C4-2B (cell line): ENCODE measurements at regions not wholly inside any gene's neighbourhood (a gene's known extent, or its start where the extent isn't known, plus 50 kb on each side); places are given as distances from the start of the nearest gene placed in this dataset.
"Not testable (repeated sequence)": the region's sequence is repeated elsewhere in the genome, so short reads cannot be mapped to it uniquely, and the experiment has no call there.

Experiments
- H3K27ac ChIP-seq: fragments of 450-650 bp; 2 replicates; pipeline ENCODE4 v1.5.1; 2017
- CTCF ChIP-seq: fragments of 450-650 bp; conservative IDR thresholded peaks from 2 replicates; pipeline ENCODE4 v1.5.1; 2017; ENCODE audit warnings: mild to moderate bottlenecking
- ZFX ChIP-seq: fragments of 450-650 bp; IDR thresholded peaks from 2 replicates; pipeline ENCODE4 v1.6.1; 2017

- no peak overlapping the region for H3K27ac ChIP-seq
Measured at GRCh38 chr20:36082315-36082915, 72.1 kb upstream of the EPB41L1 start.

GRCh38 chr20:36083200-36083599 lies 71.3 kb upstream of the EPB41L1 start:
- not testable (repeated sequence) for H3K27ac ChIP-seq

More at GRCh38 chr20:36082315-36082915, 72.1 kb upstream of the EPB41L1 start:
- TF ChIP-seq ZFX (no peak), CTCF (no peak)

GRCh38 chr20:36084356-36084755 lies 70.2 kb upstream of the EPB41L1 start:
- TF ChIP-seq CTCF (no peak), ZFX (no peak)

GRCh38 chr20:36084897-36085613 lies 69.5 kb upstream of the EPB41L1 start:
- no peak overlapping the region for H3K27ac ChIP-seq
- TF ChIP-seq CTCF (no peak), ZFX (no peak)

More at GRCh38 chr20:36084356-36084755, 70.2 kb upstream of the EPB41L1 start:
- H3K27ac ChIP-seq: no peak overlapping the region

GRCh38 chr20:36085686-36086267 lies 68.8 kb upstream of the EPB41L1 start:
- no peak overlapping the region for H3K27ac ChIP-seq
- TF ChIP-seq ZFX (no peak), CTCF (no peak)

GRCh38 chr20:36086767-36087166 lies 67.8 kb upstream of the EPB41L1 start:
- TF ChIP-seq ZFX: no peak
- no peak for TF ChIP-seq CTCF
- no peak overlapping the region for H3K27ac ChIP-seq

- TF ChIP-seq CTCF: no peak
- no peak for TF ChIP-seq ZFX
- H3K27ac ChIP-seq: no peak overlapping the region
Measured at GRCh38 chr20:36090223-36090622, 64.3 kb upstream of the EPB41L1 start.
